Naive thymus-derived CD4-positive, alpha-beta T cell (primary cell): ENCODE measurements at regions not wholly inside any gene's neighbourhood (a gene's known extent, or its start where the extent isn't known, plus 50 kb on each side); places are given as distances from the start of the nearest gene placed in this dataset.

Source experiments
- ATAC-seq: fragments of 150-1000 bp; cut with Tn5 transposase; 2 replicates; pipeline ENCODE4 v1.10.0; 2021; ENCODE audit warnings: mild to moderate bottlenecking, moderate library complexity
- CTCF ChIA-PET: fragments of 350-600 bp; sonication (Branson Sonifier 250); formaldehyde crosslinking; loops from one replicate; lab custom pipeline; 2021; ENCODE audit warnings: antibody characterized with exemption; lab: Charles Lee
- POLR2A ChIA-PET: fragments of 350-600 bp; sonication (Branson Sonifier 250); formaldehyde crosslinking; loops from one replicate; lab custom pipeline; 2021; ENCODE audit warnings: antibody characterized with exemption, inconsistent platforms; lab: Charles Lee
- DNase-seq, 9 donors: peaks; one replicate each; pipeline versions ENCODE4 v3.0.0 to v3.0.0-alpha.2; 2020 to 2022; ENCODE audit warnings: mixed read lengths in 1 of 9
- H3K27ac ChIP-seq: one replicate; pipeline ENCODE4 v1.7.0; 2013; ENCODE audit warnings: mild to moderate bottlenecking, low read depth, low read length, moderate library complexity
- H3K27me3 ChIP-seq, 2 donors: one replicate each; pipeline ENCODE4 v1.7.0; 2013; ENCODE audit warnings: low read length in 2 of 2, mild to moderate bottlenecking in 2 of 2, moderate library complexity in 2 of 2; ENCODE audit not compliant: control insufficient read depth in 2 of 2, insufficient read depth in 2 of 2
- H3K36me3 ChIP-seq, 3 experiments: 1 replicate in 2 of 3; 2 replicates in 1 of 3; pipeline ENCODE4 v1.7.0; 2013; ENCODE audit warnings: low read length in 3 of 3, mild to moderate bottlenecking in 3 of 3, moderate library complexity in 1 of 3; ENCODE audit not compliant: insufficient read depth in 3 of 3, control insufficient read depth in 2 of 3
- H3K4me1 ChIP-seq, 2 donors: one replicate each; pipeline ENCODE4 v1.7.0; 2013; ENCODE audit warnings: low read length in 2 of 2, mild to moderate bottlenecking in 2 of 2, moderate library complexity in 1 of 2; ENCODE audit not compliant: control insufficient read depth in 2 of 2, insufficient read depth in 2 of 2
- H3K4me3 ChIP-seq: 2 replicates; pipeline ENCODE4 v1.7.0; 2013; ENCODE audit warnings: mild to moderate bottlenecking, low read length
- H3K9me3 ChIP-seq, 3 experiments: 1 replicate in 2 of 3; 2 replicates in 1 of 3; pipeline ENCODE4 v1.7.0; 2013; ENCODE audit warnings: low read length in 3 of 3; ENCODE audit not compliant: control insufficient read depth in 2 of 3
- H3K27ac Mint-ChIP-seq, 9 donors: one replicate each; pipeline ENCODE4 v1.8.0; 2020 to 2022; ENCODE audit warnings: mixed read lengths in 9 of 9, mild to moderate bottlenecking in 8 of 9, moderate library complexity in 5 of 9, inconsistent platforms in 2 of 9
- H3K27me3 Mint-ChIP-seq, 5 donors: one replicate each; pipeline ENCODE4 v1.8.0; 2021 to 2022; ENCODE audit warnings: mixed read lengths in 5 of 5, mild to moderate bottlenecking in 1 of 5
- H3K36me3 Mint-ChIP-seq, 5 donors: one replicate each; pipeline ENCODE4 v1.8.0; 2020 to 2022; ENCODE audit warnings: mixed read lengths in 5 of 5, mild to moderate bottlenecking in 3 of 5, inconsistent platforms in 1 of 5
- H3K4me1 Mint-ChIP-seq, 7 donors: one replicate each; pipeline ENCODE4 v1.8.0; 2020 to 2022; ENCODE audit warnings: mixed read lengths in 7 of 7, mild to moderate bottlenecking in 3 of 7, inconsistent platforms in 1 of 7
- H3K4me3 Mint-ChIP-seq, 10 donors: one replicate each; pipeline ENCODE4 v1.8.0; 2020 to 2022; ENCODE audit warnings: mild to moderate bottlenecking in 10 of 10, mixed read lengths in 10 of 10, moderate library complexity in 6 of 10, inconsistent platforms in 2 of 10
- H3K9me3 Mint-ChIP-seq, 11 donors: one replicate each; pipeline ENCODE4 v1.8.0; 2020 to 2022; ENCODE audit warnings: mixed read lengths in 11 of 11, mild to moderate bottlenecking in 4 of 11, inconsistent platforms in 1 of 11, moderate library complexity in 1 of 11
- intact Hi-C, 2 donors: fragments of 100-400 bp; cut with micrococcal nuclease; formaldehyde crosslinking; loops; one replicate each; pipeline ENCODE4 v1.15.1; 2023

- Mint-ChIP-seq H3K9me3 (no peaks in the 10 kb centered on the region), H3K4me3 (no peak overlapping the region), H3K36me3 (no peaks in the 10 kb centered on the region), H3K4me1 (no peaks in the 10 kb centered on the region), H3K27ac (no peak overlapping the region), H3K27me3 (peaks cover 0 to 5% (median 3%) of the 10 kb centered on the region in 5 donors)
- H3K27ac ChIP-seq: no peak overlapping the region
- intact Hi-C loops: no loop called here
- ATAC-seq (no peak), DNase-seq (no peak)
- H3K4me3 ChIP-seq: no peak overlapping the region
- H3K27me3 ChIP-seq: no peaks in the 10 kb centered on the region
- ChIA-PET CTCF (no interaction called here), POLR2A (no interaction called here)
- H3K4me1 ChIP-seq: no peaks in the 10 kb centered on the region
- no peaks in the 10 kb centered on the region for H3K36me3 ChIP-seq
- no peaks in the 10 kb centered on the region for H3K9me3 ChIP-seq
Observed at GRCh38 chr3:178421069-178421468, 115.2 kb upstream of the KCNMB2 start.

DNA sequence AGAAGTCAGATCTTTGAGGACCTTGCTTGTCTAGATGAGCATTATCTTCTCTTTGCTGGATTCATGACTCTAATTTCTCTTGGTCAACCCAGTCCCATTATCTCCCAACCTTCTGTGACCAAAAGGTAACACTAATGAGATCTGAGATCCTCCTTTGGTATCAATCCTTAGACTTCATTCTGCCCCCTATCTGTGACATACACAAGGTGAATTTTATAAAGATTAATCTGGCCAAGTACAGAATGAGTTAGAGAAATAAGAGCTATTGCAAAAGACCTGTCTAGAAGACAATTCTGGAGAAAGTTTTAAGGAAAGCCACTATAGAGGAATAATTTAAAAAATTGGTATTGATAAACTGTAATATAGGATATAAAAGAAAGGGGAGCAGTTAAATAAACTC lies 113.8 kb upstream of the KCNMB2 start:
- no peak overlapping the region for H3K4me3 Mint-ChIP-seq
- no peaks in the 10 kb centered on the region for H3K36me3 ChIP-seq
- no peak overlapping the region for H3K27ac Mint-ChIP-seq
- intact Hi-C loops: no loop called here
- POLR2A ChIA-PET: no interaction called here
- H3K27me3 Mint-ChIP-seq: peaks cover 0 to 7% (median 5%) of the 10 kb centered on the region in 5 donors
- no peaks in the 10 kb centered on the region for H3K27me3 ChIP-seq
- no peaks in the 10 kb centered on the region for H3K9me3 ChIP-seq
- no peak overlapping the region for H3K27ac ChIP-seq
- ATAC-seq: no peak
- H3K36me3 Mint-ChIP-seq: no peaks in the 10 kb centered on the region
- DNase-seq: no peak
- CTCF ChIA-PET: interaction anchor here (0.5 kb wide), 1 partner anchor 17 kb away, joined by 3 read pairs; no protein-coding TSS in a partner anchor
- no peak overlapping the region for H3K4me3 ChIP-seq
- no peaks in the 10 kb centered on the region for H3K4me1 ChIP-seq
- H3K4me1 Mint-ChIP-seq: no peaks in the 10 kb centered on the region
- H3K9me3 Mint-ChIP-seq: no peaks in the 10 kb centered on the region

DNA sequence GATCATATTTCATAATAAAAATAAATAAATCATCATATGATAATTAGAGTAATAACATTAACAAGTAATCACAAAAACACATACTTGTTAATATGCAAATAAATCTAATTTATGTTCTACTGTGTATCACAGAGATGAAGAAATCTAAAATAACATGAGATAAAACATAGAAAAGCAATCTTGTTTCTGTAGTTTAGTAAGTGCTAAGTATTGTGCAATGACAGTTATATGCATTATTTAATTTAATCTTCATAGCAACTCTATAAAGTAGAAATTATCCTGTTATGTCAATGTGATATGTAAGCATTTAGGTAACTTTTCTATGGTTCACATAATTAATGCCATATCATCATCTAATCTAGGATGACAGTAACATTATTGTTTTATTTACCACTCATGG lies 108.2 kb upstream of the KCNMB2 start:
- no peak for ATAC-seq
- ChIA-PET POLR2A (no interaction called here), CTCF (no interaction called here)
- Histone ChIP-seq H3K36me3 (no peaks in the 10 kb centered on the region), H3K27ac (no peak overlapping the region), H3K9me3 (no peaks in the 10 kb centered on the region), H3K4me3 (no peak overlapping the region), H3K4me1 (no peaks in the 10 kb centered on the region), H3K27me3 (no peaks in the 10 kb centered on the region)
- Mint-ChIP-seq H3K4me1 (no peaks in the 10 kb centered on the region), H3K4me3 (no peak overlapping the region), H3K36me3 (no peaks in the 10 kb centered on the region), H3K27ac (no peak overlapping the region), H3K27me3 (peaks cover 0 to 11% (median 4%) of the 10 kb centered on the region in 5 donors), H3K9me3 (no peaks in the 10 kb centered on the region)
- DNase-seq: no peak
- intact Hi-C loops: no loop called here

- H3K4me1 Mint-ChIP-seq: no peaks in the 10 kb centered on the region
- POLR2A ChIA-PET: no interaction called here
- H3K36me3 Mint-ChIP-seq: no peaks in the 10 kb centered on the region
- H3K27me3 Mint-ChIP-seq: peaks cover 0 to 6% (median 0%) of the 10 kb centered on the region in 5 donors
- intact Hi-C loops: no loop called here
- H3K36me3 ChIP-seq: no peaks in the 10 kb centered on the region
- H3K4me1 ChIP-seq: no peaks in the 10 kb centered on the region
- no peak overlapping the region for H3K4me3 Mint-ChIP-seq
- DNase-seq (no peak), ATAC-seq (no peak)
- no peak overlapping the region for H3K27ac Mint-ChIP-seq
- CTCF ChIA-PET: no interaction called here
- H3K27ac ChIP-seq: no peak overlapping the region
- no peak overlapping the region for H3K4me3 ChIP-seq
- no peaks in the 10 kb centered on the region for H3K27me3 ChIP-seq
- no peaks in the 10 kb centered on the region for H3K9me3 ChIP-seq
- H3K9me3 Mint-ChIP-seq: no peaks in the 10 kb centered on the region
Observed at GRCh38 chr3:178434206-178434805, 101.9 kb upstream of the KCNMB2 start.

DNA sequence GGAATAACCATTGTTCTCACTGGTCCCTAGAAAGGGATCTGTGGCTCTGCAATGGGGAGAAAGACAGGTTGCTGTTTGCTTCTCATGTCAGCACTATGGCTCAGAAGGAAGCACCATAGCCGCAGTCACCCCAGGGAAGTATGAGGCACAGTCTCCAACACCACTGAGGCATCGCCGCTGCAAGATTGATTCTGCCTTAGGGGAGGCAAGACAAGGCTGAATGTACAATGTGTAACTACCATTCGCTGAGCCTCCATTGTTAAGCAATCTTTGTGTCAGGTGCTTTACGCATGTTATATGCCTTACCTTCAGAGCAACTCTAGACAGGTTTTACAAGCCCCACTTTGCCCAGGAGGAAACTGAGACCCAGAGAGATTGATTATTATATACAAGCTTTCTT lies 100.7 kb upstream of the KCNMB2 start:
- ChIA-PET CTCF (interaction anchor here (0.8 kb wide), 1 partner anchor 798 kb away, joined by 3 read pairs; no protein-coding TSS in a partner anchor), POLR2A (no interaction called here)
- DNase-seq: no peak
- no peaks in the 10 kb centered on the region for H3K4me1 Mint-ChIP-seq
- ATAC-seq: no peak
- no peaks in the 10 kb centered on the region for H3K4me1 ChIP-seq
- no peak overlapping the region for H3K4me3 Mint-ChIP-seq
- no peaks in the 10 kb centered on the region for H3K36me3 ChIP-seq
- H3K9me3 ChIP-seq: no peaks in the 10 kb centered on the region
- no peak overlapping the region for H3K27ac Mint-ChIP-seq
- no peaks in the 10 kb centered on the region for H3K36me3 Mint-ChIP-seq
- H3K27me3 ChIP-seq: no peaks in the 10 kb centered on the region
- intact Hi-C loops: loop anchor here in 1 of 2 donors (5.0 kb wide), 1 partner anchor 882 kb away; no protein-coding TSS in a partner anchor
- H3K9me3 Mint-ChIP-seq: no peaks in the 10 kb centered on the region
- H3K4me3 ChIP-seq: no peak overlapping the region
- H3K27ac ChIP-seq: no peak overlapping the region
- H3K27me3 Mint-ChIP-seq: peaks cover 0 to 6% (median 0%) of the 10 kb centered on the region in 5 donors

DNA sequence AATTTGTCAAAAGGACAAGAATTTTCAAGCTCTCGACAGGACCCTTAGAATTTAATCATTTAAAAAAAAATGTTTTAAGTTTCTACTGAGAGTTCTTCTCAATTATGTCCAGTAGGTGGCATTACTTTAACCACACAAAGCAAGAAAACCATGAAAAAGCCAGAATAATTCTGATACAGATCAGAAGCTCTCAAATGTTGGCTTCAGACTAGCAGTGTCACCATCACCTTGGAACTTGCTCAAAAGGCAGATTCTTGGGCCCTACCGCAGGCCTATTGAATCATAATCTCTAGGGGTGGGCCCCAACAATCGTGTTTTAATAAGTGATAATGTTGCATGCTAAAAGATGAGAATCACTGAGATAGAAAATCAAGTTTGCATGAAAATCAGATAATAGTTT lies 99.5 kb upstream of the KCNMB2 start:
- ChIA-PET POLR2A (no interaction called here), CTCF (interaction anchor here (0.7 kb wide), 1 partner anchor 879 kb away, joined by 3 read pairs; no protein-coding TSS in a partner anchor)
- Mint-ChIP-seq H3K36me3 (no peaks in the 10 kb centered on the region), H3K9me3 (no peaks in the 10 kb centered on the region), H3K27me3 (peaks cover 0 to 8% (median 0%) of the 10 kb centered on the region in 5 donors), H3K4me3 (no peak overlapping the region), H3K4me1 (no peaks in the 10 kb centered on the region), H3K27ac (no peak overlapping the region)
- H3K4me3 ChIP-seq: no peak overlapping the region
- H3K27ac ChIP-seq: no peak overlapping the region
- H3K9me3 ChIP-seq: no peaks in the 10 kb centered on the region
- peak in 5 of 9 donors; percentile 1 to 26 (median 13) for DNase-seq
- peak; percentile 59 for ATAC-seq
- intact Hi-C loops: loop anchor here (1.0 to 5.0 kb wide), 3 partner anchors 880 to 1122 kb away; no protein-coding TSS in a partner anchor
- H3K36me3 ChIP-seq: no peaks in the 10 kb centered on the region
- no peaks in the 10 kb centered on the region for H3K27me3 ChIP-seq
- H3K4me1 ChIP-seq: no peaks in the 10 kb centered on the region

DNA sequence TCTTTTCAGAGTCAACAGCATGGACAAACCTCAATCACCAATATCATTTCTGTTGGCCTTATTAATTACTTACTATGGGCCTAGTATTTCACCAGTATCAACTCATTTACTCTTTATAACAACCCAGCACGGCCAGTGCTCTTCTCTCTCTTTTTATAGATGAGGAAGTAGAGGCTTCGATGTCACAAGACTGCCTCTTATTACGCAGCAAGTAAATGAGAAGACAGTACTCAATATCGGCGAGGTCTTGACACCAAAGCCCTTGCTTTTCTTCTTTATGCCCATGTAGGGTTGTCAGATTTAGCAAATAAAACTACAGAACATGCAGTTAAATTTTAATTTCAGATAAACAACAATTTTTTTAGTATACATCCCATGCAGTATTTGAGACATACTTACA lies 99.0 kb upstream of the KCNMB2 start:
- Mint-ChIP-seq H3K27ac (no peak overlapping the region), H3K4me3 (no peak overlapping the region), H3K9me3 (no peaks in the 10 kb centered on the region), H3K36me3 (no peaks in the 10 kb centered on the region), H3K27me3 (peaks cover 0 to 8% (median 0%) of the 10 kb centered on the region in 5 donors), H3K4me1 (no peaks in the 10 kb centered on the region)
- intact Hi-C loops: loop anchor here (1.0 to 5.0 kb wide), 3 partner anchors 879 to 1122 kb away; no protein-coding TSS in a partner anchor
- H3K27me3 ChIP-seq: no peaks in the 10 kb centered on the region
- POLR2A ChIA-PET: no interaction called here
- CTCF ChIA-PET: no interaction called here
- no peak for DNase-seq
- no peaks in the 10 kb centered on the region for H3K4me1 ChIP-seq
- ATAC-seq: no peak
- H3K9me3 ChIP-seq: no peaks in the 10 kb centered on the region
- H3K36me3 ChIP-seq: no peaks in the 10 kb centered on the region
- H3K4me3 ChIP-seq: no peak overlapping the region
- no peak overlapping the region for H3K27ac ChIP-seq
